CD8-positive, alpha-beta memory T cell (primary cell): ENCODE measurements at regions not wholly inside any gene's neighbourhood (a gene's known extent, or its start where the extent isn't known, plus 50 kb on each side); places are given as distances from the start of the nearest gene placed in this dataset.
A peak's percentile ranks its signal among the peaks of the same experiment; 100 is the strongest.

ENCODE experiments used
- CTCF ChIA-PET: fragments of 350-600 bp; sonication (Branson Sonifier 250); formaldehyde crosslinking; loops from one replicate; lab custom pipeline; 2021; ENCODE audit warnings: antibody characterized with exemption; lab: Charles Lee
- POLR2A ChIA-PET: fragments of 350-600 bp; sonication (Branson Sonifier 250); formaldehyde crosslinking; loops from one replicate; lab custom pipeline; 2021; ENCODE audit warnings: antibody characterized with exemption; lab: Charles Lee
- DNase-seq, 5 donors: peaks; one replicate each; pipeline versions ENCODE4 v3.0.0 to v3.0.0-alpha.2; 2020 to 2022; ENCODE audit warnings: mixed read lengths in 1 of 5
- H3K27ac ChIP-seq: one replicate; pipeline ENCODE4 v1.7.0; 2013; ENCODE audit warnings: low read depth, mild to moderate bottlenecking, low read length, moderate library complexity
- H3K27me3 ChIP-seq: 2 replicates; pipeline ENCODE4 v1.7.0; 2013; ENCODE audit warnings: low read length, mild to moderate bottlenecking; ENCODE audit not compliant: insufficient read depth, poor library complexity, severe bottlenecking
- H3K36me3 ChIP-seq: 2 replicates; pipeline ENCODE4 v1.7.0; 2013; ENCODE audit warnings: mild to moderate bottlenecking, low read length, moderate library complexity; ENCODE audit not compliant: insufficient read depth
- H3K4me1 ChIP-seq: 2 replicates; pipeline ENCODE4 v1.7.0; 2013; ENCODE audit warnings: mild to moderate bottlenecking, low read length, moderate library complexity; ENCODE audit not compliant: insufficient read depth
- H3K4me3 ChIP-seq: 2 replicates; pipeline ENCODE4 v1.7.0; 2013; ENCODE audit warnings: mild to moderate bottlenecking, low read length
- H3K9me3 ChIP-seq: 2 replicates; pipeline ENCODE4 v1.7.0; 2013; ENCODE audit warnings: mild to moderate bottlenecking, low read length
- H3K27ac Mint-ChIP-seq, 8 donors: one replicate each; pipeline ENCODE4 v1.8.0; 2020 to 2021; ENCODE audit warnings: mixed read lengths in 8 of 8, mild to moderate bottlenecking in 6 of 8, inconsistent platforms in 3 of 8, moderate library complexity in 3 of 8
- H3K27me3 Mint-ChIP-seq, 2 donors: one replicate each; pipeline ENCODE4 v1.8.0; 2020 to 2021; ENCODE audit warnings: mixed read lengths in 2 of 2, mild to moderate bottlenecking in 1 of 2, moderate library complexity in 1 of 2
- H3K36me3 Mint-ChIP-seq, 3 donors: one replicate each; pipeline ENCODE4 v1.8.0; 2020 to 2021; ENCODE audit warnings: mixed read lengths in 3 of 3, inconsistent platforms in 1 of 3, mild to moderate bottlenecking in 1 of 3
- H3K4me1 Mint-ChIP-seq, 3 donors: one replicate each; pipeline ENCODE4 v1.8.0; 2020 to 2021; ENCODE audit warnings: mixed read lengths in 3 of 3, inconsistent platforms in 1 of 3, mild to moderate bottlenecking in 1 of 3
- H3K4me3 Mint-ChIP-seq, 7 donors: one replicate each; pipeline ENCODE4 v1.8.0; 2020 to 2021; ENCODE audit warnings: mixed read lengths in 7 of 7, mild to moderate bottlenecking in 6 of 7, moderate library complexity in 4 of 7, inconsistent platforms in 2 of 7
- H3K9me3 Mint-ChIP-seq, 5 donors: one replicate each; pipeline ENCODE4 v1.8.0; 2020 to 2022; ENCODE audit warnings: mixed read lengths in 5 of 5, mild to moderate bottlenecking in 3 of 5, moderate library complexity in 2 of 5, inconsistent platforms in 1 of 5

DNA sequence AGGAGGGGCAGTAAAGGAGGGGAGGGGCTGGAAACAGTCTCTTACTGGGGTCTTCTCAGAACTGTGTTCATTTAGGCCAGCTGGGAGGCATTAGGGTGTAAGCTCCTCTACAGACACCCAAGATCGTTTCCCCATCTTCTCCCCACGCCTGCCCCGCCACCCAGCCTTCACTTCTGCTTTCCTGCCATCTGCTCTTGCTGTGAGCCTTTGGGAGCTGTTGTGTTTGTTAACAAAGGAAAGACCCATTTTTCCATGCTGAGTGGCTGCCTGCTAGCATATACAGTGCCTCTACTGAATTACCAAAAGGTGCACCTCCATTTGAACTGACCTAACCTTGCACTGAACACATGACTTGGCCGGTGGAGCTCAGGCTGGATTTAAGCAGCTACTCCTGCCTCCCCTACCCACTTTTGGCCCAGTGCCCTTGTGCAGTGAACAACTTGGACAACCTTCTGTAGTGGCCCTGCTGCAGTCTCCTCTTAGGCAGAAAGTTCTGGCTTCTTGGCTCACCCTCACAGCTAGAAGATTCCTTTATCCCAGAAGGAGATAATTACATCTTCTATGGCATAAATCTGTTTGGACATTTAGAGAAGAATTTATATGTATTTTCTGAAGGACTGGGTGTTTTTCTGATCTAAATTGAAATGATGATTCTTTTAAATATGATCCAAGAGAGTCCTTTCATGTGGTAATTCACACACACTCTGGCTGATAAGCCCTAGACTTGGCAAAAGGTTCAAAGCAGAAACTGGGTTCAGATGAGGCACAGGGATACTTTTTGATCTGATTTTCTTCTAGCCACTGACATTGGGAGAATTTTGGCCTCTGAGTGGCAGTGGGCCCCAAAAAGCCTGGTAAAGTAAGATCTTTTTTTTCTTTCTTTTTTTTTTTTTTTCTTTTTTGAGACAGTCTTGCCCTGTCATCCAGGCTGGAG is 81.9 kb upstream of the HNF1B start:
- H3K9me3 Mint-ChIP-seq, result no peaks in the 10 kb centered on the region

GRCh38 chr17:37825851-37826250 is 81.0 kb upstream of the HNF1B start:
- H3K27ac Mint-ChIP-seq, result peak overlapping the region in 1 of 8 donors; percentile 78
- H3K27ac ChIP-seq, result no peak overlapping the region
- H3K27me3 Mint-ChIP-seq, result peaks cover 6 to 25% of the 10 kb centered on the region in 2 donors
- no peaks in the 10 kb centered on the region for H3K27me3 ChIP-seq
- no peaks in the 10 kb centered on the region for H3K4me1 ChIP-seq
- no peaks in the 10 kb centered on the region for H3K9me3 Mint-ChIP-seq
- no peaks in the 10 kb centered on the region for H3K36me3 Mint-ChIP-seq
- H3K36me3 ChIP-seq, result no peaks in the 10 kb centered on the region
- no peak overlapping the region for H3K4me3 ChIP-seq
- H3K4me1 Mint-ChIP-seq, result no peaks in the 10 kb centered on the region
- DNase-seq, result no peak
- no peak overlapping the region for H3K4me3 Mint-ChIP-seq
- no peaks in the 10 kb centered on the region for H3K9me3 ChIP-seq
- ChIA-PET POLR2A (no interaction called here), CTCF (no interaction called here)

More for the DNA sequence above, 81.9 kb upstream of the HNF1B start:
- Histone ChIP-seq H3K27me3 (no peaks in the 10 kb centered on the region), H3K9me3 (no peaks in the 10 kb centered on the region), H3K4me1 (no peaks in the 10 kb centered on the region), H3K4me3 (no peak overlapping the region), H3K36me3 (no peaks in the 10 kb centered on the region), H3K27ac (no peak overlapping the region)
- DNase-seq, result no peak
- H3K27ac Mint-ChIP-seq, result no peak overlapping the region
- peaks cover 9 to 32% of the 10 kb centered on the region in 2 donors for H3K27me3 Mint-ChIP-seq
- no peak overlapping the region for H3K4me3 Mint-ChIP-seq
- H3K4me1 Mint-ChIP-seq, result no peaks in the 10 kb centered on the region
- no peaks in the 10 kb centered on the region for H3K36me3 Mint-ChIP-seq
- CTCF ChIA-PET, result no interaction called here
- POLR2A ChIA-PET, result no interaction called here

DNA sequence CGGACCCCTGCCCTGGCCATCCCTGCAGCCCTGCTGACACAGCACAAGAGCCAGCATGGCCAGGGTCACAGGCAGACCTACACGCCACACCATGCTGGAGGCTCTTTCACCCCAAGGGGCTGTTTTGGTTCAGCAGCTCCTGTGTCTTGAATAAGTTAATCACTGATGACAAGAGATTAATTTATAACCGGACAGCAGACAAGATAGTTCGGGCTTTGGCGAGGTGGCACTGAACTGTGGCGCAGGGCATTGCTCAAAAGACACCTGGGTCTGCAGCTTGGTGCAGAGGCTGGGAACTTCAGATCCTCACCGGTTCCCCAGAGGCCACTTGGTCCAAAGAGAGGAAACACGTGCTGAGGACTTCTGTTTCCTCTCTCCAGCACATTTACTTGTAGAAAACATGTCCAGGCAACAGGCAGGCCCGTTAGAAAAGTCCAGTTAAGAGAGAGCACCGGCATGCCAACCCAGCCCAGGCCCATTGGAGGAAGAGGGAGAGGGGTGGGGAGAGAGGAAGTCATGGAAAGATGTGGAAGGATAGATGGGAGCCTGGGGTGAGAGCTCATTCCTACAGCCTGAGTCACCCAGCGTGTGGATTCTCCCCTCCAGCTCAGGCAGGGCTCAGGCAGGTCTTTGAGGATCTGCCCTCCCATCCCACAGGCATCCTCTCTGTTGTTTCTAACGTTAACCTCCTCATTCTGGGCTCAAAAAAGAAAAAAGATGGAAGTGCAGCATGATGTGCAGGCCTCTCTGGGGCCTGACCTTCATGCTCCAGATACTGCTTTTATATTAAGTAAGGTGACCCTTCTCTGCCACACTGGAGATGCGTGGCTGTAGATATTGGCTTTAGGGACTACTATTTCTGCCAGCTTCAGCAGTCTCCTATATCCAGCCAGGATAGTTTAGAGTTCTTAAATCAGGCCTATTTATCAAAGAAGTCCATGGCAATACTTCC is 80.0 kb upstream of the HNF1B start:
- ChIA-PET CTCF (no interaction called here), POLR2A (no interaction called here)
- Mint-ChIP-seq H3K36me3 (no peaks in the 10 kb centered on the region), H3K9me3 (no peaks in the 10 kb centered on the region), H3K27ac (peak overlapping the region in 1 of 8 donors; percentile 20), H3K27me3 (peaks cover 6 to 19% of the 10 kb centered on the region in 2 donors), H3K4me1 (no peaks in the 10 kb centered on the region), H3K4me3 (no peak overlapping the region)
- Histone ChIP-seq H3K27ac (no peak overlapping the region), H3K9me3 (no peaks in the 10 kb centered on the region), H3K27me3 (no peaks in the 10 kb centered on the region), H3K4me1 (no peaks in the 10 kb centered on the region), H3K36me3 (no peaks in the 10 kb centered on the region), H3K4me3 (no peak overlapping the region)
- DNase-seq, result no peak

- ChIA-PET POLR2A (no interaction called here), CTCF (no interaction called here)
- H3K4me3 Mint-ChIP-seq, result no peak overlapping the region
- H3K27ac ChIP-seq, result no peak overlapping the region
- H3K4me1 ChIP-seq, result no peaks in the 10 kb centered on the region
- no peak overlapping the region for H3K27ac Mint-ChIP-seq
- no peaks in the 10 kb centered on the region for H3K27me3 ChIP-seq
- H3K9me3 Mint-ChIP-seq, result no peaks in the 10 kb centered on the region
- no peak overlapping the region for H3K4me3 ChIP-seq
- H3K27me3 Mint-ChIP-seq, result peaks cover 6 to 19% of the 10 kb centered on the region in 2 donors
- H3K36me3 ChIP-seq, result no peaks in the 10 kb centered on the region
- DNase-seq, result no peak
- H3K36me3 Mint-ChIP-seq, result no peaks in the 10 kb centered on the region
- no peaks in the 10 kb centered on the region for H3K4me1 Mint-ChIP-seq
- H3K9me3 ChIP-seq, result no peaks in the 10 kb centered on the region
Measured at GRCh38 chr17:37823996-37824395, 79.1 kb upstream of the HNF1B start.

- H3K27ac ChIP-seq, result no peak overlapping the region
- no peaks in the 10 kb centered on the region for H3K9me3 ChIP-seq
- H3K36me3 ChIP-seq, result no peaks in the 10 kb centered on the region
- H3K27me3 Mint-ChIP-seq, result peaks cover 0 to 15% of the 10 kb centered on the region in 2 donors
- no peaks in the 10 kb centered on the region for H3K27me3 ChIP-seq
- no peaks in the 10 kb centered on the region for H3K9me3 Mint-ChIP-seq
- no peaks in the 10 kb centered on the region for H3K4me1 ChIP-seq
- no peak for DNase-seq
- H3K4me3 ChIP-seq, result no peak overlapping the region
- H3K4me3 Mint-ChIP-seq, result no peak overlapping the region
- ChIA-PET CTCF (no interaction called here), POLR2A (no interaction called here)
- H3K27ac Mint-ChIP-seq, result no peak overlapping the region
- H3K36me3 Mint-ChIP-seq, result no peaks in the 10 kb centered on the region
- peaks cover 0 to 4% (median 0%) of the 10 kb centered on the region in 3 donors for H3K4me1 Mint-ChIP-seq
Measured at GRCh38 chr17:37820995-37821713, 76.3 kb upstream of the HNF1B start.

DNA sequence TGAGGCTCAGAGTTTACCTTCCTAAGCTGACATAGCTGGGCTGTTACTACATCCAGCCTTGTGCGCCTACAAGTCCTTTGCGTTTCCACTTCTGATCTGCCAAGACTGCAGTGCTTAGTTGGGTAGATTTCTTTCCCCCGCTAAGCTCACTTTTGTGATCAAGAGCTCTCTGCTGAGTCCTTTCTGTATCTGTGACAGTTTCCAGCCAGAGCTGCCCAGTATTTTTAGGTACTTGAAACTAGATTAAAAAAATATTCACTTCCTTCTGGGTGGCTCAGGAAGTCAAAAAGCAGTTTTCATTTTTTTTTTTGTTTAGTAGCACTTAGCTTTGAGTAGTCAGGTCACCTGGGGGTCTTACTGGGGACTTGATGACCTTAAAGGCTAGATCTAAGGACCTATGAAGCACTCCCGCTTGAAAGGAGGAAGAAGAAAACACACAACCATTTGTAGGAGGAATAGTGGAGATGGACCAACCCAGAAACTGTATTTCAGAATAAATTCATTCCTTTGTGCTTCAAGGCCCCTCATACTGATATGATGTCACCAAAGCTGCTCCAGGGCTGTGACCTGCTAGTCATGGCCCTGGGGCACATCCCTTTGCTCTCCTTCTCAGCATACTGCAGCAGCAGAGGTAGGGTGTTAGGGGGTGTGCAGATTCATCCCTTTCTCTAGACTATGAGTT is 75.6 kb upstream of the HNF1B start:
- Histone ChIP-seq H3K9me3 (no peaks in the 10 kb centered on the region), H3K36me3 (no peaks in the 10 kb centered on the region), H3K27ac (no peak overlapping the region), H3K27me3 (no peaks in the 10 kb centered on the region), H3K4me1 (no peaks in the 10 kb centered on the region), H3K4me3 (no peak overlapping the region)
- Mint-ChIP-seq H3K27ac (no peak overlapping the region), H3K4me1 (peaks cover 0 to 7% (median 0%) of the 10 kb centered on the region in 3 donors), H3K9me3 (no peaks in the 10 kb centered on the region), H3K4me3 (no peak overlapping the region), H3K27me3 (peaks cover 3 to 19% of the 10 kb centered on the region in 2 donors), H3K36me3 (no peaks in the 10 kb centered on the region)
- POLR2A ChIA-PET, result no interaction called here
- CTCF ChIA-PET, result no interaction called here
- no peak for DNase-seq

GRCh38 chr17:37818689-37819088 is 73.8 kb upstream of the HNF1B start:
- Histone ChIP-seq H3K4me3 (no peak overlapping the region), H3K27ac (no peak overlapping the region), H3K9me3 (no peaks in the 10 kb centered on the region), H3K36me3 (no peaks in the 10 kb centered on the region), H3K27me3 (no peaks in the 10 kb centered on the region), H3K4me1 (no peaks in the 10 kb centered on the region)
- peaks cover 8 to 26% of the 10 kb centered on the region in 2 donors for H3K27me3 Mint-ChIP-seq
- ChIA-PET POLR2A (no interaction called here), CTCF (no interaction called here)
- DNase-seq, result no peak
- H3K36me3 Mint-ChIP-seq, result no peaks in the 10 kb centered on the region
- no peaks in the 10 kb centered on the region for H3K9me3 Mint-ChIP-seq
- peaks cover 0 to 7% (median 0%) of the 10 kb centered on the region in 3 donors for H3K4me1 Mint-ChIP-seq
- no peak overlapping the region for H3K4me3 Mint-ChIP-seq
- H3K27ac Mint-ChIP-seq, result no peak overlapping the region
